HG02973 (cell line): ENCODE measurements at regions not wholly inside any gene's neighbourhood (a gene's known extent, or its start where the extent isn't known, plus 50 kb on each side); places are given as distances from the start of the nearest gene placed in this dataset.
A peak's percentile ranks its signal among the peaks of the same experiment; 100 is the strongest.

ENCODE experiments used
- ATAC-seq: cut with Tn5 transposase; IDR thresholded peaks from one replicate; pipeline ENCODE4 v1.9.1; 2021; ENCODE audit warnings: moderate library complexity; ENCODE audit not compliant: unreplicated experiment

- no peak for ATAC-seq
Measured at GRCh38 chr7:106606120-106606519, 54.8 kb downstream of the CCDC71L start.

DNA sequence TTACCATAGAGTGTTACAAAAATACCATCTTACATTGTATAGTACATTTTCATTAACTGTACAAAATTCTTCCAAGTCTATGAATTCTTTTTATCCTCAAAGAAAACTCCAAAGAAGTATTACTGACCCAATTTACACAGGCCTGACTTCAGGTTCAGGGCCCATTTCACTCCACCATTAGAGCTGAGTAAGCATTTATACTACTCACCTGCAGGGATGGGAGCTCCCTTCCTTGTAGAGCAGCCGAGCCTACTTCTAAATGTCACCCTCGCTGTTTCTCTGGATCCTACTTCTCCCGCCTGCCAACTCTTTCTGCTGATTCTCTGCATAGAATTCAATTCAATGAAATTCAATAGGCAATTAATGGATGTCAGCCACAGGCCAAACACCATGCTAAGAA, 56.0 kb downstream of the CCDC71L start:
- no peak for ATAC-seq

GRCh38 chr7:106604303-106604924, 56.5 kb downstream of the CCDC71L start:
- no peak for ATAC-seq

DNA sequence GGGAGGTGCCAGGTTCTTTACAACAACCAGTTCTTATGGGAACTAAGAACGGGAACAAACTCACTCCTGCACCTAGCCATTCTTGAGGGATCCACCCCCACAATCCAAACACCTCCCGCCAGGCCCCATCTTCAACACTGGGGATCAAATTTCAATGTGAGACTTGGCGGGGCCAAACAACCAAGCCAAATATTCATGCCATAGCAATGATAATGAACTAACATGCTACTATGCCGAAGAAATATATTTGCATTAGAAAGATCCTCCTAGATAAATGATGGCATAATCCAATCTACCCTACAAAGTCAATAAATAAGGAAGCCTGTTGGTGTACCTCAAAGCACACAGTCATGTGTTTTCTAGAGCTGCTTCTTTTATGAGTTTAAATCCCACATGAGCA, 57.6 kb downstream of the CCDC71L start:
- ATAC-seq: no peak

DNA sequence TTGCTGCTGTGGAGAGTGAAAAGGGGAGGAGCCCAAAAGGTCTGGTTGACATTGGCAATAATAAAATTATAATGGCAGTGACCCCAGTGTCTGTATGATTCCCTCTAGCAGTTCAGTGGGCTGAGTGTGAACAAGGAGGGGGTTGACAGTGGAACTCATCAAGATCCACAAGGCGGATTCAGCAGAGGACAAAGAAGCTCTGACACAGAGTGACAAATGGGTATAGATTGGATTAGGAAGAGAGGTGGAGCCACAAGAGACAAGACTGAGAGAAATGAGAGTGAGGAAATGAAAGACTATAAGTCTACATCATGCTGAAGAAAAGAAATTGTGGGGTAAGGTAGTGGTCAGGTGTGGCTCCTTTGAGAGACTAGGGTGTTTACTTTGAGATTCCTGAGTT, 58.9 kb downstream of the CCDC71L start:
- ATAC-seq: no peak

DNA sequence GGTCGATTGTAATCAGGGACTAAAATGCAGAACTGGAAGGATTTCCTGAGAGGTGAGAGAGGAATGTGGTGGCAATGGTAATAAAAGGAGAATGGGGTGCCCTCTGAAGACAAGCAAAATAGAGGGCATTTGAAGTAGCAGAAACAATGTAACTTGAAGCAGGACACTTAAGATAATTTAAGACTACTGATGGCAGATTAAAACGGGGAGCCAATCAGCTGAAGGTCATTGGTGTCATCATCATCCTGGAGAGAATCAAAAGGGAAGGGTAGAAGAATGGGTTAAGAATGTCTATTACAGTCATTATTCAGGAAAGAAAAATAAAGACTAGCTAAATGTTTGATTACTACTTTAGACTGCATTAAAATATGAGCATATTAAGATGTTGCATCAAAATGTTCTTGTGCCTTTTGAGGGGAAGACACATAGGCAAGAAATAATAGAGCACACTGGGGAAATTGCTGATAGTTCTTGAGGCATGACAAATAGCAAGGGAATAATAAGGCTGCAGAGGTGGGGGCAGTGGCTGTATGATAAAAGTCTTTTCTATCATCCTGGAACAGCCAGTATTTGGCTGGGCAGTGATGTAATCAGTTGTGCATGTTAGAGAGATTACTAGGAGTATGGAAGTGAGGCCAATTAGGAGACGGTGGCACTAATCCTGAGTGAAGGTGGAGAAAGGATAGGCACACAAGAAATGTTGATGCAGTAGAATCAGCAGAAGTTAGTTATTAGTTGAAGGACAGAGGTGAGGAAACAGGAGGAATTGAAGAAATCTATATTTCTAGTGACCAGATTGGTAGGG, 60.2 kb downstream of the CCDC71L start:
- no peak for ATAC-seq

DNA sequence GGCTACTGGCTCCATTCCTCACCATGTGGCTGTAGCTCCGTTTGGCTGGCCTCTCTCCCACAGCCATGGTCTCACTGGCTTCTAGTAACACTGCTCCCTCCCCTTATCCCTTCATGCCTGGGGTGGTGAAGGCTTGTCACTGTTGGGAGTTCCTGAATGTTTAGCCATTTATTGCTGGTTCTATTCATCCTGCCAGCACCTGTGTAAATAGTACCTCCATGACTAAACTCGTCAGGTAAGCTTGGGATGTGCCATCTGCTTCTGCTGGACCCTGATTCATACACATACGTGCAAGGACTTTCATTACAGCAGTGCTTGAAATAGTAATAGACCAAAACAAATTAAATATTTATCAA, 61.6 kb downstream of the CCDC71L start:
- ATAC-seq: no peak

DNA sequence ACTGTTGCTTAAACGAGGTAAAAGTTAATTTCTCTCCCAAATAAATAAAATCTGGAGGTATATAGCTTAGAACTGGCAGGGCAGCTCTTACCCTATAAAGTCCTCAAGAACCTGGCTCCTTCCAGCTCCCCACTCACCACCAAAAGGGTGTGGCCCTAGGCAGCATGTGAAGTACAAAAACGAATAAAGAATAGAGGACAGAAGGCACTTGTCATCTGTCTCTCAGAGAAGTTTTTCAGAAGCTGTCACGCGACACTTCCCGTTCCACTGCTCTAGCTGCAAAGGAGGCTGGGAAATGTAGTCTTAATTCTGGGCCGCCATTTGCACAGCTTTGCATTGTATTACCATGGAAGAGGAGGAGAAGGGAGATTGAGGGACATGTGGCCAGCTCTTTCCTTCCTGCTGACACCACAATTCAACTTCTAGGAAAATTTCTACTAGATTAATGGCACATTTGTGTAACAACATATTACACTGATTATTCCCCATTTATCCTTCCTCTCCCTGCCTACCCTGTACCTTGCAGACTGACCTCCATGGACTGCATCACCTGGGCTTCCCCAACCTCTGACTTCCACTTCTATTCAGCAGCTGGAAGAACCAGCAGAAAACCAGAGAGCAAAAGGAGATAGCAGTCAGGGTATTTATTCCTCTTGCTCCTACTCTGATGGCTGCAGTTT, 62.2 kb downstream of the CCDC71L start:
- ATAC-seq: peak; percentile 99

DNA sequence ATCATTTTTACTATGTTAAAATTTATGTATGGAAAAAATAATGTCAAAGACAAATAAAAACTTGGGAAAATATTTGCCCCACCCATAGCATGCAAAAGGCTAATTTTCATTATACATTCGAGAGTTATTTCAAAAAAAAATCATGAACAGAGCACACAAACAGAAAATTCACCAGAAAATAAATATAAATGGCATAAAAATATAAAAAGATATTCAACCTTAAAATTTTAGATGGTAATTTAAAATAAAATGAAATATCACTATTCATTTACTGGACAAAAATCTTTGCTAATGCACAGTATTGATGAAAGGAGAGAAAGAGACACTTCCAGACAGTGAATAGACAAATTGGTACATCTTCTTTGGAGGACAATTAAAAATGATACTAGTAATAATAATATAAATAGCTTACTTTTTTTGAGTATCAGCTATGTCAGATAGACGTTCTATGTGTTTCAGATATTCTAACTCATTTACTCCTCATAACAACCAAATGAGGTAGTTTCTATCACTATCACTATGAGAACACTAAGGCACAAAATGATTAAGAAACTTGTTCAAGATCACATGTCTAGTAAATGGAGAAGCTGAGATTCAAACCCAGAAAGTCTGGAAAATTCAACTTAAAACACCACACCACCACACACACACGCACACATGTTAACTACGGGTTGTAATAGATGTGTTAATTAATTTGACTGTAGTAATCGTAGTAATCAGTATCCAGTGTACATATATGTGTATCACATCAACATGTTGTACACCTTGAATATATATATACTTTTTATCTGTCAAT, 63.0 kb downstream of the CCDC71L start:
- ATAC-seq: no peak

- ATAC-seq: no peak
Measured at GRCh38 chr7:106597014-106597413, 63.9 kb downstream of the CCDC71L start.

DNA sequence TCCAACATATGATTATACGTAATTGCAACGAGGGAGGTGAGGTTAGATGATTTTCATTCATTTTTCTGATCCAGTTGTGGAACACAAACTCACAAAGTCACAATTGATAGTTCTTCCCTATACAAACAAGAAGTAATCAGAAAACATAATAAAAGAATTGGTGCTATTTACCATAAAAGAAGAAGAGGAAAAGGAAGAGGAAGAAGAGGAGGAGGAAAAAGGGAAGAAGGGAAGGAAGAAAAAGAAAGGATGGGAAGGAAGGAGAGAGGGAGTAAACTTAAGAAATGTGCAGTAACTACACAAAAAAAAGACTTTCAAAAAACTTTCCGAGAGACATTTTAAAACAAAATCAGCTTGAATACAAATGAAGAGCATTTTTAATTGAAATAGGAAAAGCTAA, 65.0 kb downstream of the CCDC71L start:
- ATAC-seq: no peak

DNA sequence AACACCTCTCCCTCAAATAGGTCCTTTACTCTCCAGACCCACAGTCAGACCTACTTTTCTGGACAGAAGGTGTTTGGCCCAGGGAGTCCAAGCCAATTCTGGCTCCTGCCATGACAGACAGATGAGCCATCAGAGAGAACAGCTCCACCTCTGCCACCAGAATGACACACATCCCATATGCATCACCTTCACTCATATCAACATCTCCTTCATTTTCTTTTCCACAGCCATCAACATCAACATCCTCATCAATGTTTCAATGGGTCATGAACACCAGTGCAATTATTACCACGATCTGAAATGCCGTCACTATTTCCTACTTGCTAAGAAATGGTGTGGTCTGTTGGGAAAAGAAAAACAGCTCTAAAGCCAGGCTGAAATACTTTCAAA, 67.9 kb downstream of the CCDC71L start:
- no peak for ATAC-seq

GRCh38 chr7:106592282-106593027, 68.5 kb downstream of the CCDC71L start:
- no peak for ATAC-seq

DNA sequence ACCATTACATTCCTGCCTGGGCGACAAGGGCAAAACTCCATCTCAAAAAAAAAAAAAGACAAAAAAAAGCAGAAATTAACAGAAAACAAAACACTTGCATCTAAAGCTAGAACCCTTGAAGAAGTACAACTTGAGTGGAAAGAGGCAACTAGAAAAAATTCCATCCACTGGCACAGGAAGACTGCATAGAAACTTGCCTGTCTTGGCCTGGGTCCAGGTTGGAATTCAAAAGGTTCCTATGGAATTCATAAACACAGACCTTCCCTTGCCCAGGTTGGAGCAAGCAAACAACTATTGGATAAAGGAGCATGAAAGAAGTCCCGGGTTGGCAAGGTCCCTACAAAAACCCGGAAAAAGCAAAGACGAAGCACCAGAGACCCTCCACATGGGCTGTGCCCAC, 69.8 kb downstream of the CCDC71L start:
- no peak for ATAC-seq

DNA sequence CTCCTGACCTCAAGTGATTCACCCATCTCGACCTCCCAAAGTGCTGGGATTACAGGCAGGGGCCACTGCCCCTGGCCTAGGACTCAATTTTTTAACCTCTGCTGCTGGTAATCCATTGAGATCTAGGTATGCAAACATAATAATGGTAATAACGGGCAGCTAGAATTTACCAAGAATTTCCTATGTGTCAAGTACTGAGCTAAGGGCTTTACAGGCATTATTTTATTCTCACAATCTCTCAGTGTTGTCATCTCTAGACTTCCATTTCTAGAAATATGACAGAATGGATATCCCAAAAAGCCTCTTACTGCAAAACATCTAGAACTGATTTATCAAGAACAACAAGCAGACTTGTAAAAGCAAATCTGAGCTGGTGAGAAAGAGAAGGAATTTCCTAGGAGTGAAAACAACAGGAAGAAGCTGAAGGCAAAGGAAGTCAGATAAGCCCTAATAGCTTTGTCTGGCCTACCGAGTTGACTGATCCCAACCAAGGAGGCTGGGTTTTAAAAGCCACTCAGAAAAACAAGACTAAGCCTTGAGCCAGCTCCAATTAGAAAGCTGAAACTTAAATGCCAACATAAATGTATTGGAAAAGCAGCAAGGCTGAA, 70.6 kb downstream of the CCDC71L start:
- ATAC-seq: no peak

- no peak for ATAC-seq
Measured at GRCh38 chr7:106589198-106589879, 71.6 kb downstream of the CCDC71L start.

- no peak for ATAC-seq
Measured at GRCh38 chr7:106588422-106589197, 72.3 kb downstream of the CCDC71L start.

GRCh38 chr7:106584914-106585759, 75.8 kb downstream of the CCDC71L start:
- no peak for ATAC-seq
